Activated CD8-positive, alpha-beta memory T cell treated with anti-CD3 and anti-CD28 coated beads, Interleukin-2, amount 50 U/mL, for 1 hour (primary cell): ENCODE measurements at regions not wholly inside any gene's neighbourhood (a gene's known extent, or its start where the extent isn't known, plus 50 kb on each side); places are given as distances from the start of the nearest gene placed in this dataset.

Experiments used
- DNase-seq: peaks from one replicate; pipeline ENCODE4 v3.0.0-alpha.2; 2020; ENCODE audit errors: extremely low read depth

DNA sequence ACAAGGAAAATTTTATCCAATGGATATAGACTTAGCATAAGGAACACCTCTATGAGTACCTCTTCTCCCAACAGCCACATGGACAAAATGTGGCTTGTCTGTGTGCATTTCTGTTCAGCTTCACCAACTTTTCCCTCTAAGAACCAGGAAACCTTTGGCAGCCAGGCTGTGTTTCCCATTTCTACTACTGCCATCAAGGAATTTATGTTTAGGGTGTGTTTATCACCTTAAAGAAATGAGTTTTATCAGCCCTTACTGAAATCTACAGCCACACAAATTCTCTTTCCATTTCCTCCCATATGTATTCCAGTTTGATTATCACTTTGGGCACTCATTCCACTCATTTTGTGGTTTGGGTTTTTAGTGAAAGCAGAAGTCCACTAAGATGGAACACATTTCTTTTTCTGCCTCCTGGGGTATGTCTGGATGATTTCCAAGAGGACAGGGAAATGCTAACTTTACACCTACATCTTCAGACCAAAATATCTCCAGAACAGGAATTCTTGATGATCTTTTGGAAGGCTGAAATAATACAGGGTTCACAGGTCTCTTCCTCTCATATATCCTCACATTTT lies 82.6 kb upstream of the MAOA start:
- no peak for DNase-seq

DNA sequence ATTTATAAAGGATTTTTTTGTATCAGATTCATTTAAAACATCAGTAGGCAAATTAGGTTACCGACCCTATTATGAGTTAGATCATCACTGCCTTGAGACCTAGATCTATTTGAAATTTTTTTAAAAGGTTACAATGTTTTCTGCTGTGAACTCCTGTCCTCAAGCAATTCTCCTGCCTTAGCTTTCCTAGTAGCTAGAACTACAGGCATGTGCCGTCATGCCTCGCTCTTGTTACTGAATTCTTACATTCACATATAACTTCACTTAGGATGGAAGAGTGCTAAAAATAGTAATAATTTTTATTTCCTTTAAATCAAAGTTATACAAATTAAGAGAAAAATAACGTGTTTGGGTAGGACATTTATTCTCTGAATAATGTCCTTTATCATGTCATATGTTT lies 75.5 kb upstream of the MAOA start:
- DNase-seq: no peak

DNA sequence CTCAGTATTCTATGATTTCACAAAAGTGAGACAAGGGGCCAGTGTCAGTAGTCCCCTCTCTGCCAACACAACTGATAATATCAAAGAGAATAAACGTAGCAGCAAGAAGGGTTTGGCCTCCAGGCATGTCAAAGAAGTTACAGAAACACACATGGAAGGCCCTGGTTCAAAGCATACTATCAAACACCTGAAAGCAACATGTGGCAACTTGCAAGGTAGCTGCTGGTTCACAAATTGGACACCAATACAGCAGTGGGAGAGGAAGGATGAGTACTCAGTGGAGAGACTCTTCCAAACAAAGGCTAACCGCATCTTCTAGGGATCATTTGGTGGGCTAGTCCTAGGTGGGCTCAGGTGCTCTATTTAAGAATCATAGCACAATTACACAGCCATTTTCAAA lies 74.9 kb upstream of the MAOA start:
- DNase-seq: no peak

DNA sequence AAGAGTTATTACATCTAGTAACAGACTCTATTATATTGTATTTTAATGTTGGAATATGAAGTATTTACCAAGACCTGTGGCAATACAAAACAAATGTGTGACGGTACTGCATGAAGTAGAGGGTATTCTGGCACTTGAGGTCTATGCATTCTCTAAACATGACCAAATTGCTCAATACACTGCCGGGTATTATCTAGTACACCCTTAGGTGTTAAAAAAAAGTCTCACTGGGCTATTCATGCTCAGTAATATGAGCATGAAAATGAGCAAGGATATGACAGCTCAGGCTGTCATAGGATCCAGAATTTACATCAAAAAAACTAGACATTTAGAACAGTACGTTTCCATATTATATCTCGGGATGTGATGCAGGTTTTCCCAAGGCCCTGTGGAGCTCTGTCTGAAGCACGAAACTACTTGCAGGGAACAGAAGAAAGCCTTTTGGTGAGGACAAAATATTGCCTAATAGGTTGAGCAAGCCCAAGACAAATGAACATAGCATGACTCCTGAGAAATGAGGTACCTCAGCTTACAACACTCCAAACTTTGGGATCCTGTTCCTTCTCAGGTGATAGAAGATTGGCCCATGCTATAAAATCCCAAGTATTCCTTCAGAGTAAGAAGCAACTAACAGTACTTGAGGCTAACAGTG lies 74.1 kb upstream of the MAOA start:
- no peak for DNase-seq

DNA sequence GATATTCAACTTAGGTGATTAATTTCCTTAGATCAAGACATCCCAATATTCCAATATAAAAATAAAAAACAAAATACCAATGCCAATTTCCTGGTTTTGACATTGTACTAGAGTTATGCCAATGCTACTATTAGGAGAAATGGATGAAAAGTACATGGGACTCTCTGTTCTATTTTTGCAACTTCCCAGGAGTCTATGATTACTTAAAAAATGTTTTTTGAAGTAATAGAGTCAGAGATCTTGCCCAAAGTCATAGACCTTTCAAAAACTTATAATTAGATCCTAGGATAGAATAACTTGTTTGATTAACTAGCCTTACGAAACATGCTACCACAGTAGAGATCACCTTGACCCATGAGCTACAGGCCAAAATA lies 73.6 kb upstream of the MAOA start:
- DNase-seq: no peak

DNA sequence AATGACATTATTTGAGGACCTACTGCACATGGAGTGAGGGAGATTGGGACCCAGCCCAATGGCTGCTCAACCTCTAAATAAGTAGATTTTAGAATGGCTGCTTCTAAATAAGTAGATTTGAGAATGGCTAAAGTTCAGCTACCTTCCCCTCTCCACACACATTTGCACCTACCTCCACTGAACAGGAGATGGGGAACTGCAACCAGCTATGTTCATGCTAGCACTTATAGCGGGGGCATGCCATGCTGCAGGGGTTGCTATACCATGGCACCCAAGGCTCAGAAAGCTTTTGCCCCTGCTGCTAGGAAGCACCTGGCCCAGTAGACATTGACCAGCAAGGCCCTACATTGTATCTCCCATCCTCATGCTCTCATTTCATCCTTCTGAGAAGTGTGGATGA lies 70.2 kb upstream of the MAOA start:
- DNase-seq: no peak

DNA sequence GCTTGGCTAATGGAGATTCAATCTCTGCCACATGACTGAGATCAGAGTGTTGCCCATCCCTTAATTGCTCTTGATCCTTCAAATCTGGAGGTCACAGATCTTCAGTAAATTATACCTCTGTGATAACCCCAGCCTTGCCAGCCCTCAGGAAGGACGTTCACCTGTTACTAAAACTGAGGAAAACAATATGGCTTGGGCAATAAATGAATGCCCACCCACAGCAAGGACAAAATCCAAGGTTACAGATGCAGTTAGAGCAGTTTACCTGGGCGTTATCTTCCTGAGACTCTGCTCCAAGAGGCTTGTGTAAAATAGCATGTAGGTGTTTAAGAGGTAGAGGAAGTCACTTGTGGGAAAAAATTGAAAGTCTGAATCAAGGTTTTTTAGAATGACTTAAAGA lies 69.3 kb upstream of the MAOA start:
- no peak for DNase-seq

DNA sequence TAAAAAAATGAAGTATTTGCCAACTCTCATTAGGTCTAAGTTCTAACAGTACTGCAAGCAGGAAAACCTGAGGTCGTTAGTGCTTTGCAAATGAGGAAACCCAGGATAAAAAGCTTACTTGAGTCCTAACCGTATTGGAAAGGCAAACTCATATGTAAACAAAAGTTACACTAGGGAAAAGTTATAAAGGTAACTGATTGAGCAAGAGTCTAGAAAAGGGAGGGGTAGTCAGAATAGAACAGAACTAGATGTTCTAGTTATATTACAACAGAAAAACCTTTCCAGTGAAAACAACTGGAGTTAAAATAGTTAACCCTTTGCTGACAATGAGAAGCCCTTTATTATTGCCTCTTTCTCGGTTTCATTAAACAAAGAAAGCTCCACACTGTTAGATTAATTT lies 66.4 kb upstream of the MAOA start:
- no peak for DNase-seq

DNA sequence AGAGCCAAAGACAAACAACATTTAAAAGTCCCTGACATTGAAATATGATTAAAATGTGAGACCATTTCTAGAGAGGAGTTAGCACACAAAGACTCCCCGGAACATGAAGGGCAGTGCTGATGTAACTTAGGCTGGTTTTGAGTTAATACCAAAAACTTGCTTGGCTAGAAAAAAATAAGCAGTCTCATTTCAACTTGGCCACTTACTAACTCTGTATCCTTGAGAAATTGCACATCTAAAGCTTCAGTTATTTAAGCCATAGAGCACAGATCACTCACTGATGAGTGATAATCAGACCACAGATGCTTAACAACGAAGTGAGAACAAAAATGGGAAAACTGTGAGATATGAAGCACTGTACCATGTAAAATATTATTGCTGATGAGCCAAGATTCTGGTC lies 65.9 kb upstream of the MAOA start:
- no peak for DNase-seq

DNA sequence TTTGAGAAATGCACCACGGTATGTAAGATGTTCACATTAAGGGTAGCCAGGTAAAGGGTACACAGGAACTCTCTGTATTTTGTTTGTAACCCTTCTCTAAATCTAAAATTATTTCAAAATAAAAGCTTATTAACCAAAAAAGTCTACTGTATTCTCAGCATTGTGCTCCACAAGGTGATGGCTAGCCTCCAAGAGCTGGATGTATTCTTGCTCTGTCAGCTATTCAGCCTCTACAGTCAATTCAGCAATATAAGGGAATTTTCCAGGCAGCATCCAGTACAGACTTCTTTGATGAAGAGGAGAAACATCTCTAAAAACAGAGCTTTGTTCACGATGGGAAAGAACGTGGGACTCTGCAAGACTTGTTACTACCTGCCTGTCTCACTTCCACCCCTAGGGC lies 63.5 kb upstream of the MAOA start:
- no peak for DNase-seq

DNA sequence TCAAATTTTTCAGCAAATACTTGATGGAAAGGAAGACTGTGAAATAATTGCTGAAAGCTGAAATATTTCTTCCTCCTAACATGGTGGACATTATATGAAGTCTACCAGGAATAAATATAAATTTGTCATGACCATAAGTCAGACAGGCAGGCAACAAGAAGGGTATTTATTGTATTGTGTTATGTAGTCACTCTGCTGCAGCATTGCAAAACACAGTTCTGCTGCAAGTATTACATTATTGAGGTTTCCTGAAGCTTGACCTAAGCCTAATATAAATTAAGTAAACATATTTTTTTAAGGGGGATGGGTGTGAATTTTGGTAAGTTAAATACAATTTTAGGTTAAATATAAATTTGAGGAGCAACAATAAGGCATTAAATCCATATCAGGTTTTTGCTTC lies 60.2 kb upstream of the MAOA start:
- no peak for DNase-seq

DNA sequence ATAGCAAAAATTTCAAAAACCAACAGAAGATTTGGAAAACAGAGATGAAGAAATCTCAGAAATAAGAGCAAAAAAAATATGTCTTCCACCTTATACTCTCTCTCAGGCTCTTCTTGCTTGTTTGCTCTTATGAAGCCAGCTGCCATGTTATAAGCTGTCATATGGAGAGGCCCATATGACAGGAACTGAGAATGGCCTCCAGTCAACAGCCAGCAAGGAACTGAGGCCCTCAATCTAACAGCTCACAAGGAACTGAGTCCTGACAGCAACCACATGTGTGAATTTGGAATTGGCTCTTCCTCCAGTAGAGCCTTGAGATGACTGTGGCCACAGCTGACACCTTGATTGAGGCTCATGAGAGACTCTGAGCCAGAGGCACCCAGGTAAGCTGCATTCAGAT lies 51.3 kb upstream of the MAOA start:
- no peak for DNase-seq

DNA sequence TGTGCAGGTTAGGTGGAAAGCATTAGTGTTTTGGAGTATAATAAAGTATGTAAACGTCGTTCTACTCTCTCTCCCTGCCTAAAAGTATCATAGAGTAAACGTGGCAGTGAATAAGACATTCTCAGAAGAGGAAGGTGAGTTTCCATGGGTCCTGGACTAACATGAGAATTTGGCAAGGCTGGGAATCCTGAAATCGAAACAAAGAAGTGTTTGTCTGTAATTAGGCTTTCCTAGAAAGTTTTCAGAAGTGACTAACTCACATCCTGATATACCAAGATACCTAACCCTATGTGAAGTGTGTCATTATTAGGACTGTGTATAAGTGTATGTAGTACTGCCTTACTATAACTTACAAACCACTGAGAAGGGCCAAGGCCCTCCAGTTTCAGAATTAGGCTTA lies 50.7 kb upstream of the MAOA start:
- DNase-seq: no peak
